Stimulated activated CD8-positive, alpha-beta memory T cell treated with anti-CD3 and anti-CD28 coated beads, Interleukin-15, amount 100 ng/mL, for 1 hour (primary cell): ENCODE measurements at regions not wholly inside any gene's neighbourhood (a gene's known extent, or its start where the extent isn't known, plus 50 kb on each side); places are given as distances from the start of the nearest gene placed in this dataset.

Experiments
- DNase-seq: peaks from one replicate; pipeline ENCODE4 v3.0.0-alpha.2; 2020; ENCODE audit warnings: low read depth

DNA sequence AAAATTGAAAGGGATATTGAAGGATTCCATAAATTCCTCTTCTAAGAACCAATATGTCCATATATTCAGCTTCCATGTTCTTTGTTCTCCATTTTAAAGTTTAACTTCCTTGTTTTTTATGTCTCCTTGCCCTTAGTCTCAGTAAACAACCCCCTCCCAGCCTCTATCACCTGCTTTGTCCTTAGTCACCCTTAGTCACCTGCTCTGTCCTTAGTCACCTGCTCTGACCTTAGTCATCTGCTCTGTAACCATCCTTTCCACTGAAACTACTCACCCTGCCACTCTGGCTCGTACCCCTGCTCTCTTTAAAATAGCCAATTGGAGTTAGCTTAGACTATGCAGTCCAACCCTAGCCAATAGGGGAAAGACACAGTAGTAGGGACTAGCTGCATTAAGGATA is 136.2 kb upstream of the TMEM106B start:
- no peak for DNase-seq

- no peak for DNase-seq
Observed at GRCh38 chr7:12080006-12080405, 131.1 kb upstream of the TMEM106B start.

DNA sequence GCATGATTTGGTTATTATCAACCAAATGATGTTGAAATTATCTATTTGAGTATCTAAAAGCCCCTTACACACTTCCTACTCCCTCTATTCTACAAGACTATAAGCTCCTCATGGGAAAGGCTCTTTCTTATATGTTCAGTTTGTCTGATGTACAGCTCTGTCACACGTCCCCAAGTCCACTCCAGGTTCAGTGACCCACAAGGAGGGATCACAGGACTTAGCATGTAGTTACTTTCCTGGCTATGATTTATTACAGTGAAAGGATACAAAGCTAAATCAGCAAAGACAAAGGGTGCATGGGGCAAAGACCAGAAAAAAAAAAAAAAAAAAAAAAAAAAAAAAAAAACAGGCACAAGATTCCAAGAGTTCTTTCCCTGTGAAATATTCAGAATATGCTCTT is 125.6 kb upstream of the TMEM106B start:
- DNase-seq = no peak

GRCh38 chr7:12089951-12090756 is 120.9 kb upstream of the TMEM106B start:
- no peak for DNase-seq

- DNase-seq = no peak
Observed at GRCh38 chr7:12090757-12091221, 120.3 kb upstream of the TMEM106B start.

- no peak for DNase-seq
Observed at GRCh38 chr7:12091231-12091630, 119.9 kb upstream of the TMEM106B start.

DNA sequence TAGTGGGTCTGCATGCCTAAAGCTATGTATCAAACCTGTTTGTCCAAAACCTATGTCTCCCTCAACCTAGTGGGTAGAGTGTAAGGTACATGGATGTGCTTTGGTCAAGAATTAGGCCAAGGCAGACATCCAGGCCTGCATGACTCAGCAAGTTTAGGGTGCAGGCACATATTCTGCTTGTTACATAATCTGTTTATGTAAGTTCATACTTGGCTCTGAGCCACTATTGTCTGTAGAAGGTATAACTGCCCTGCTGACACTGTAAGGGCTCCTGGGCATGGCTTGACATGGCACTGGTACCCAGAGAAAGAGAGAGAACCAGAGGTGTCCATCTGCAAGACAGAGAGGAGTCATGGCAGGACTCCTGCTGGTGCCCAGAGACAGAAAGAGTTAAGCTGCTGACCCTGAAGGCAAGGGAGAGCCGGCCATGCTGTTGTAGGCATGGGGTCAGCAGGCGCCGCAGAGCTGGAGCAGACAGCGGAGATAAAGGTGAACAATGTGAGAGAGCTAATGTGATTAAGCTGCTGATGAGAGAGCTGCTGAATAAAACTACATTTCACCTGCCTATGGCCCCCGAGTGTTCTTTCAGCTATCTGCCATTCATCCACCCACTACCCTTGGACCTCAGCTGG is 118.5 kb upstream of the TMEM106B start:
- DNase-seq = no peak

DNA sequence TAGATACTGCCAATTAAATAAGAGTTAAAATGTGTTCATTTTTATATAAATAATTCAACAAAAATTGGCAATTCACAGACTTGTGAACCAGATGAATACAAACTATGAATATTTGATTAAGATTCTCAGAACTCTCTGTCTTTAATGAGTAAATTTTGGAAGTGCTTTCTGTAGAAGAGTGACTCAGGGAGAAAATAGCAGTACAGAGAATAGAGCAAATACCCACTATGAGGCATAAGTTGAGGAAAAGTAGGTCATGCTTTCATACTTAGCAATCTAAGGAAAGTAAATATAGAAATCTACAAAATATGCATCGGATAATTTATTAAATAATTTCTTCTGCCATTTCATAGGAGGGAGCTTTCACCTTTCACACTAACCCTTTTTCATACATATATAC is 117.7 kb upstream of the TMEM106B start:
- DNase-seq = no peak

- no peak for DNase-seq
Observed at GRCh38 chr7:12094365-12094921, 116.7 kb upstream of the TMEM106B start.

DNA sequence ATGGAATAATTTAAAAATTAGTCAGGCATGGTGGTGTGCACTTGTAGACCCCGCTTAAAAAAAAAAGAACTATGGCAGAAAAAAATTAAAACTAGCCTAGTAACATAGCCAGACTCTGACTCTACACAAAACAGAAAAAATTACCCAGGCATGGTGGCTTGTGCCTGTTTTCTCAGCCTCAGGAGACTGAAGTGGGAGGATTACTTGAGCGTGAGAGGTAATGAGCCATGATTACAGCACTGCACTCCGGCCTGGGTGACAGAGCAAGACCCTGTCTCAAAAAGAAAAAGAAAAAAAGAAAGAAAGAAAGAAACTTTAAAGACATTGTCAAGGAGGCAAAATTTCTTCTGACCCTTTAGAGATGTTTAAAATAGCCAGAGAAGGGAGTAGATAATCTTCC is 109.0 kb upstream of the TMEM106B start:
- DNase-seq = no peak

DNA sequence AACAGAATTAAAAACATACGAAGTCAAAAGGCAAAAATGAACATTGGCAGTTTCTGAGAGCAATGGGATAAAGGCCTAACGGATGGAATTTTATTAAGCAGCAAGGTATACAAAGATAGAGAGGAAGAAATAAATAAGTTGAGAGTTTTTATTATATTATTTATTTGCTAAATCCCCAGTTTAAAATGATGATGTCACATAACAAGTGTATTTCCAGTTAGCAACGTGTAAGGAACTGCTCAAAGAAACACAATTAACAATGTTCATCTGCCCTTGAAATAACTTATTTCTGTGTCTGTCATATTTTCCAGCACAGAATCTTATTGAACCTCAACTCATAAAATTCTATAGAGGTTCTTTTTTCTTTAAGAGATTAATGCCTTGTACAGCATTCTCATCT is 108.6 kb upstream of the TMEM106B start:
- no peak for DNase-seq

GRCh38 chr7:12103948-12104347 is 107.1 kb upstream of the TMEM106B start:
- DNase-seq = no peak

GRCh38 chr7:12107381-12107780 is 103.7 kb upstream of the TMEM106B start:
- no peak for DNase-seq

GRCh38 chr7:12107841-12108254 is 103.2 kb upstream of the TMEM106B start:
- DNase-seq = no peak

DNA sequence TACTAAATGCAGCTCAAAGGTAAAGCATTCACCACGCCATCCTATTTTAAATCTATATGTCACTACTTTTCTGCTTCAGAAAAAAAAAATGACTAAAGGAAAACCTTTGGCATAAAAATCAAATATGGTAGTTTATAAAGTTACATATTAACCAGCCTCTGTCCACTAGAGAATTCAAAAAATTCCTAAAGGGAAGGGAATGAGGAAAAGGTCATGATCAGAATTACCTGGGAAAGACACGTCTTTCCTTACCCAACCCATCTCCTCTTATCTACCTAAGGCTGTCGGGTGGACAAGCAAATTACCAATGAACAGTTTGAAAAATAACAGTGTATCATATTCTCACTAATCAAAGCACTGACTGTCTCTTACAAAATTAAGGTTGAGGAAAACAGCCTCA is 100.7 kb upstream of the TMEM106B start:
- DNase-seq = no peak

- no peak for DNase-seq
Observed at GRCh38 chr7:12111422-12112405, 99.4 kb upstream of the TMEM106B start.

GRCh38 chr7:12117170-12117569 is 93.9 kb upstream of the TMEM106B start:
- DNase-seq = no peak

DNA sequence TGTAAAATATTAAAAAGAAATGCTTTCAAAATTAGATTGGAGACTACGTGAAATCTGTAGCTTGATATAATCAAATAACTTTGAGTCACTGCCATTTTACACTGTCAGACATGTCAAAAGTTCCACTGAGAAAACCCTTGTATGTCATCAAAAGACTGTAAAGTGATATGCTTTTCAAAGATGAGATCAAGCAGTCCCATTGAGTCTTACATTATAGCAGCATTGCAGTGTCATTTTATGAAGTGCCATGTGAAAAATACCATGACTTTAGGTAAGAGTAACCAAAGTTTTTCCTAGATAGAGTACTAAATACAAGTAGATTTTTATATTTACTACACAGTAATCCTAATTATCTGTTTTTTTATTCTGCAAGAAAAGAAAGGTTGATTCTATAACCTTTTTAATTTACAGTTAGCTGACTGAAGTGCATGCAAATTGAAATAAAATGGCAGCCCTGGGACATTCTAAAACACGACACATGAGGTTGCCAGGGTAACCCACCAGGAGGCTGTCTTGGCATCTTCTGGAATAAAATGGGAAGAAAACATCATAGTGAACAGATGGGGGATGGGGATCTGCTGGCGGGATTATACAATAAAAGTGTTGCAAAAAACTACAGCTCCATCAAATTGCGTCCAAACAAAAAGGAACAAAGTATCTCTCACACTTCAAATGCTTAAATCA is 91.3 kb upstream of the TMEM106B start:
- DNase-seq = no peak

GRCh38 chr7:12120632-12121031 is 90.5 kb upstream of the TMEM106B start:
- DNase-seq = no peak

- no peak for DNase-seq
Observed at GRCh38 chr7:12123172-12123571, 87.9 kb upstream of the TMEM106B start.

GRCh38 chr7:12124028-12124427 is 87.1 kb upstream of the TMEM106B start:
- no peak for DNase-seq

DNA sequence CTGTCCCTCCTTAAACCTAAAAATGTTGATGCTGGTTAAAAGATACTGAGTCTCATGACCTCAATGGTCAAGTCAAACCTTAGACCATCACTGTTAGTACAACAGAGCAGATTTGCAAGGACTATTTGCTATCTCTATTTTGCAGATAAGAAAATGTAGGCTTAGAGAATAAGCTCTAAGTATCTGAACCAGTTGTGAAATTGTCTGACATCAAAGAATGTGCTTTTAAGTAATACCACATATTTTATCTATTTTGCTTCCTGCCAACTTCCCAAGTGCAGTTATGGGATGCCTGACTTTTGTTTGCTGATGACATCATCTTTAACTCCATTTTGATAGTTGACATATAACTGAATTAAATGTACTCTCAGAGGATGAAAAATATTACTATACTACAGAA is 83.6 kb upstream of the TMEM106B start:
- no peak for DNase-seq
